GM12892 (cell line): ENCODE measurements at regions not wholly inside any gene's neighbourhood (a gene's known extent, or its start where the extent isn't known, plus 50 kb on each side); places are given as distances from the start of the nearest gene placed in this dataset.
"Not testable (repeated sequence)": the region's sequence is repeated elsewhere in the genome, so short reads cannot be mapped to it uniquely, and the experiment has no call there.

Experiments used
- DNase-seq: peaks from one replicate; pipeline ENCODE4 v3.0.0; 2011; ENCODE audit not compliant: insufficient read length
- FAIRE-seq: peaks from 2 replicates; lab custom pipeline; 2011; peaks lifted over from hg19 to GRCh38; lab: Jason Lieb, UNC
- POLR2A ChIP-seq: IDR thresholded peaks from 2 replicates; pipeline ENCODE4 v1.6.1; 2011; ENCODE audit warnings: low read depth, low read length, control low read depth
- POLR2AphosphoS5 ChIP-seq: IDR thresholded peaks from 2 replicates; pipeline ENCODE4 v1.6.1; 2011; ENCODE audit warnings: low read depth, low read length, control low read depth
- TAF1 ChIP-seq: IDR thresholded peaks from 2 replicates; pipeline ENCODE4 v1.6.1; 2011; ENCODE audit warnings: low read depth, mild to moderate bottlenecking, control low read depth, low read length, borderline replicate concordance

GRCh38 chr7:51446785-51447184 is 130.2 kb upstream of the COBL start:
- FAIRE-seq (no peak), DNase-seq (no peak)
- TF ChIP-seq POLR2AphosphoS5 (no peak), POLR2A (no peak), TAF1 (no peak)

- DNase-seq (no peak), FAIRE-seq (no peak)
- TF ChIP-seq POLR2AphosphoS5 (no peak), TAF1 (no peak), POLR2A (no peak)
Measured at GRCh38 chr7:51446356-51446755, 129.7 kb upstream of the COBL start.

DNA sequence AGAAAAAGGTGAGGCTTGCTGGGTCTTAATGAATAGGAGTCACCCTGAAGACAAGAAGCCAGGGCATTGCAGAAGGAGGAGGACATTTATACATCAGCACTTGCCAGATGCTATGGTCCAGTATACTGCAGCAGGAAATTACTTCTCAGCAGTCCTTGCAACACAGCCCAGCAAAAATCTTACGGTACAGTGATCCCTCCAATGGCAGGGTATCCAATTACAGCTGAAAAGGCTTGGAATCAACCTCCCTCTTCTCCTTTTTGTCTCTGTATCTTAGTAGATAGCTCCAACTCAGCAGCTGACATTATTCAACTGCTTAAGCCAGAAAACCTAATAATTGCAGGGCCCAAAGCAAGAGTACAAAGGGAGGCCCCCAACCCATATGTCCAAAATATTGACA is 128.3 kb upstream of the COBL start:
- TF ChIP-seq POLR2A = no peak
- no peak for TF ChIP-seq TAF1
- no peak for TF ChIP-seq POLR2AphosphoS5
- no peak for DNase-seq
- FAIRE-seq = no peak

DNA sequence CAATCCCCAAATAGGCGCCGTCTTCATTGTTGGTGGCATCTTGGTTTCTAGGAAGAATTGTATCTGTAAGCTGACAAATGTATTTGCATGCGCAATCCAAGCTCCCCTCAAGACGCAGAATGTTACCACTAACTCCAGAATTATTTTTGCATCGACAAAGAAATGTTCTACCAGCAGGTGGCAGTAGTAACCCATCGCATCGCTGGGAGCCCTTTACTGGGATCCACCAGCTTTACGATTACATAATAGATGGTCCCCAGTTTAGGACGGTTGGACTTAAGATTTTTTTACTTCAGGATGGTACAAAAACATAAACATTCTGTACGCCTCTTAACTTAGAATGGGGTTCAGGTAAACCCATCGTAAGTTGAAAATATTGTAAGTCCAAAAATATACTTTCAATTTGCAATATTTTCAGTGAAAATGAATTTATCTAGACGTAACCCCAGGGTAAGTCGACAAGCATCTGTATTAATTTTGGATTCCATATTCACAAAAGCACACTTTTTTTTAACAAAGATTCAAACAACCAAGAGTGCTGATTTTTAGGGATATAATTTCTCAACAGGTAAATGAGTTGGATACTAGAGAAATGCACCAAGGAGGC is 114.0 kb upstream of the COBL start:
- DNase-seq = peak; percentile 13
- no peak for TF ChIP-seq POLR2AphosphoS5
- TF ChIP-seq POLR2A = no peak
- TF ChIP-seq TAF1 = no peak
- peak; percentile 83 for FAIRE-seq

DNA sequence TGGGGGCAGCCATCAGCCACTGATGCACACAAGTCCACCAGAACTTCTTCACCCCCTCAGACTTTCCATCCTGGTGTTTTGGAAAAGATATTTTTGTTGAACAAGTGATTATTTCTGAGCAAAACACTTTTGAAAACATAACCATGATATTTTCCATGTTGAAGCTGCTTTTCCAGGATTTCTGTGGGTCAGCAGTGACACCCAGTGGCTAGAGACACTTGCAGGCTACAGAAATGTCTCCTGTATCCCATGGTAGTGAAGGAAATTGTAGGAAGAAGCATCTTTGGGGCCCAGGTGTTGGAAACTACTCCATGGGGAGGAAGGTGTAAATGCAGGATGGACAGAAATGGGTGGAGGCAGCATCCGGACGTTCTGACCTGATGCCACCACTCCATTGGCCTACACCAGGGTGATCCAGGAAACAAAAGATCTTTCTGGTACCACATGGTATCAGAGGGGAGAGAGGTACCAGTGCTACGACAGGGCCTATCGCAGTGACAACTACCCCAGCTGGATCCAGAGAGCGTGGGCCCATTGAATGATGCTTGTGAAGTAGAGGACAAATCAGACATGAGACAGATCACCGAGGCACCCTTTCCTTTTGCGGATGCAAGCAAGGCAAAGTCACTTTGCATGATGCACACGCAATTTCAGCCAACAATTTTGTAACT is 111.7 kb upstream of the COBL start:
- DNase-seq (no peak), FAIRE-seq (no peak)
- TF ChIP-seq TAF1 = no peak
- TF ChIP-seq POLR2AphosphoS5 = no peak
- no peak for TF ChIP-seq POLR2A

- TF ChIP-seq TAF1 (no peak), POLR2AphosphoS5 (no peak), POLR2A (no peak)
- DNase-seq = no peak
- no peak for FAIRE-seq
Measured at GRCh38 chr7:51426163-51426562, 109.6 kb upstream of the COBL start.

GRCh38 chr7:51409934-51410333 is 93.3 kb upstream of the COBL start:
- DNase-seq, FAIRE-seq: not testable (repeated sequence)

DNA sequence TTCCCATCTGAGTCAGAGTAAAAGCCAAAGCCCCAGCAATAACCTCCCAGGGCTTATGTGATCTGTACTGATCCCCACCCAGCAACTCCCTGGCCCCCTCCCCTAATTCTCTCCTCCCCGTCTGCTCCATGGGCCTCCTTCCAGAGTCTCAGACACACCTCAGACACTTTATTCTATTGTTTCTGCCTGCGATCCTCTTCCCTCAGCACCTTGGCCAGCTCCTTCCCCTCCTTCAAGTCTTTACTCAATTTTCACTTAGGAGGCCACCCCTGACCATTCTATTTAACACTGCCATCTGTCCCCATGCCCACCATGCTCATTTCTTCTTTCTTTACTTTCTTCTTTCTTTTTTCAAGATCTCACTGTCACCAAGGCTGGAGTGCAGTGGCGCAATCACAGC is 81.0 kb upstream of the COBL start:
- FAIRE-seq = not testable (repeated sequence)

DNA sequence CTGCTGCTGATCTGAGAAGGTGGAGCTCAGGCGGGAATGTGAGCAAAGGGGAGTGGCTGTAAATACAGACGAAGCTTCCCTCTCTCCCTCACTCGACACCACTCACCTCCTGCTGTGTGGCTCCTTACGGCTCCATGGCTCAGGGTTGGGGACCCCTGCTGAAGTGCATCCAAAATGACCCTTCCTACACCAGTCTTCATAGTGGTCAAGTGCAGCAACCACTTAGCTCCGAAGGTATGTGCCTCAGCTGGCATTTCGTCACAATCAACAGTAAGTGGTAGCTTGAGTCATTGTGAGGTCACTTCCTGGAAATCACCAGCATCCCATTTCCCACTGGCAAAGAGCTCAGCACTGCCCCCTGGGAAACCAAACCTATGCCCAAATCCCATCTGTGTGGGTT is 76.4 kb upstream of the COBL start:
- not testable (repeated sequence) for FAIRE-seq

More for the DNA sequence above, 81.0 kb upstream of the COBL start:
- DNase-seq = not testable (repeated sequence)

GRCh38 chr7:51389952-51390351 is 73.3 kb upstream of the COBL start:
- not testable (repeated sequence) for FAIRE-seq, DNase-seq

More for the DNA sequence above, 76.4 kb upstream of the COBL start:
- DNase-seq = not testable (repeated sequence)

DNA sequence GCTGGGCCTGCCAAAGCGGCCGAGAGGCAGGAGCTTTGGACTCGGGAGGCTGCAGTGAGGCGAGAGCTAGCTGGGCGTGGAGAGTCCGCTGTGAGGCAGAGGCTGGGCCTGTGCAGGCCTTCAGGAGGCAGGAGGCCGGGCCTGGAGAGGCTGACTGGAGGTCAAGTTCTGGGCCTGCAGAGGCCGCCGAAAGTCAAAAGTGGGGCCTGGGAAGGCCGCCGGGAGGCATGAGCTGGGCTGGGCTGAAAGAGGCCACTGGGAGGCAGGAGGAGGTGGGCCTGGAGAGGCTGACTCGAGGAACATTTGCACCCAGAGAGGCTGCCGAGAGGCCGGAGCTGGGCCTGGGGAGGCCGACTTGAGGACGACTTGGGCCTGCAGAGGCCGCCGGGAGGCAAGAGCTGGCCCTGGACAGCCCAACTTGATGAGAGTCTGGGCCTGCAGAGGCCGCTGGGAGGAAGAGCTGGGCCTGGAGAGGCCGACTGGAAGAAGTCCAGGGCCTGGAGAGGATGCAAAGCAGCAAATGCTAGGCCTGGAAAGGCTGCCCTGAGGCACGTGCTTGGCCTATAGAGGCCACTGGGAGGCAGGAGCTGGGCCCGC is 72.7 kb upstream of the COBL start:
- not testable (repeated sequence) for FAIRE-seq, DNase-seq

GRCh38 chr7:51388241-51388640 is 71.6 kb upstream of the COBL start:
- not testable (repeated sequence) for FAIRE-seq, DNase-seq

DNA sequence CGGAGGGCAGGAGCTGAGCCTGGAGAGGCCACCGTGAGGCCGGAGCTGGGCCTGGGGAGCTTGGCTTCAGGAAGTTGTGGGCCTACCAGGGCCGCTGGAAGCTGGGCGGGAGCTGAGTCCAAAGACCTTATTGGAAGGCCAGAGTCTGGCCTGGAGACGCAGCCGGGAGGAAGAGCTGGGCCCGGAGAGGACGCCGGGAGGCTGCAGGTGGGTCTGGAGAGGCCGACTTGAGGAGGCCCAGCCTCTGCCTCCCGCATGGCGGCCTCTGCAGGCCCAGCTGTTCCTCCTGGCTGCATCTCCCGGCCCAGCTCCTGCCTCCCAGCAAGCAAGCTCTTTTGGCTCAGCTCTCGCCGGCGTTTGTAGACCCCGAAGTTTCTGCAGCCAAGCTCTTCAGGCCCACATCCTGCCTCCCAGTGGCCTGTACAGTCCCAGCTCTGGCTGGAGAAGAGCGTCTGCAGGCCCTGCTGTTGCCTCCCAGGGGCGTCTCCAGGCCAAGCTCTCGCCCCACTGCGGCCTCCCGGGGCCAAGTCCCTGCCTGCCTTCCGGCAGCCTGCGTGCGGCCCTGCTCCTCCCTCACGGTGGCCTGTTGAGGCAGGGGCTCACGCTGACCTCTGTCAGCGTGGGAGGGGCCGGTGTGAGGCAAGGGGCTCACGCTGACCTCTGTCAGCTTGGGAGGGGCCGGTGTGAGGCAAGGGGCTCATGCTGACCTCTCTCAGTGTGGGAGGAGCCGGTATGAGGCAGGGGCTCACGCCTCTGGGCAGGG is 70.4 kb upstream of the COBL start:
- DNase-seq, FAIRE-seq: not testable (repeated sequence)

DNA sequence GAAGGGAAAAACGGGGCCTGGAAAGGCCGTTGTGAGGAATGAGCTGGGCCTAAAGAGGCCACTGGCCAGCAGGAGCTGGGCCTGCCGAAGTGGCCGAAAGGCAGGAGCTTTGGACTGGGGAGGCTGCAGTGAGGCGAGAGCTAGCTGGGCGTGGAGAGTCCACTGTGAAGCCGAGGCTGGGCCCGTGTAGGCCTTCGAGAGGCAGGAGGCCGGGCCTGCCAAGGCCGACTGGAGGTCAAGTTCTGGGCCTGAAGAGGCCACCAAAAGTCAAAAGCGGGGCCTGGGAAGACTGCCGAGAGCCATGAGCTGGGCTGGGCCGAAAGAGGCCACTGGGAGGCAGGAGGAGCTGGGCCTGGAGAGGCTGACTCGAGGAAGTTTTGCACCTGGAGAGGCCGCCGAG is 69.6 kb upstream of the COBL start:
- DNase-seq, FAIRE-seq: not testable (repeated sequence)

DNA sequence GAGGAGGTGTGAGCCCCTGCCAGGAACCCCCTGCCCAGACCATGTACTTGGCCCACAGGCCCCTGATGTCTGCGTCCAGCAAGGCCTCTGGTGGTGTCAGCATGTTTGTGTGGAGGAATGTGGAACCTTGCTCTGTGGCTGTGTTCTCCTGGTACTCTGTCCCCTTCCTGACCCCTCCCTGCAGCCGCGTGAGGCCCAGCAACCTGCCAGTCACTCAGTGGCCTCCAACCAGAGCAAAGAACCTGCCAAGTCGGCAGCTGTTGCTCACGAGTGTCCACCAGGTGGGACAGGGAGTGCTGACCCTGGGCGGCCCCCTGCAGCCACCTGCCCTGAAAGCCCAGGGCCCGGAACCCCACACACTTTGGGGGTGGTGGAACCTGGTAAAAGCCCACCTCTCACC is 65.6 kb upstream of the COBL start:
- not testable (repeated sequence) for FAIRE-seq, DNase-seq
